ENCODE measurements at regions not wholly inside any gene's neighbourhood (a gene's known extent, or its start where the extent isn't known, plus 50 kb on each side); places are given as distances from the start of the nearest gene placed in this dataset.

DNA sequence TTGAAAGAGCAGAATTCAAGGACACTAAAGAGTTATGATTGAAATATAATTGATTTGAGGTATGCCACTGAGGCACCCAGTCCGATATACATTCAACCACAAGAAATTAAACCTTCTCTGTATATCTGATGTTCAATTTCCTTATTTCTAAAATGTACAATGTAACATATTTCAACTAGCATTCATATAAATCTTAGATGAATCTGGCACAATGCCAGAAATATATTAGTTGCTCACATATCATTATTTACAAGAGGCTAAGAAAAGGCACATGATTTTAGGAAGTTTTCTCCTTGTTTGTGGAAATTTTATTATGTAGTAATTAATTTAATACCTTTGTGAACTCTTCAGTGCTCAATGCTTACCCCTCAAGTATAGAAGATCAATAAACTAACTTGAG lies 532.3 kb downstream of the KCNA4 start:
- TF ChIP-seq, protein P1, sequence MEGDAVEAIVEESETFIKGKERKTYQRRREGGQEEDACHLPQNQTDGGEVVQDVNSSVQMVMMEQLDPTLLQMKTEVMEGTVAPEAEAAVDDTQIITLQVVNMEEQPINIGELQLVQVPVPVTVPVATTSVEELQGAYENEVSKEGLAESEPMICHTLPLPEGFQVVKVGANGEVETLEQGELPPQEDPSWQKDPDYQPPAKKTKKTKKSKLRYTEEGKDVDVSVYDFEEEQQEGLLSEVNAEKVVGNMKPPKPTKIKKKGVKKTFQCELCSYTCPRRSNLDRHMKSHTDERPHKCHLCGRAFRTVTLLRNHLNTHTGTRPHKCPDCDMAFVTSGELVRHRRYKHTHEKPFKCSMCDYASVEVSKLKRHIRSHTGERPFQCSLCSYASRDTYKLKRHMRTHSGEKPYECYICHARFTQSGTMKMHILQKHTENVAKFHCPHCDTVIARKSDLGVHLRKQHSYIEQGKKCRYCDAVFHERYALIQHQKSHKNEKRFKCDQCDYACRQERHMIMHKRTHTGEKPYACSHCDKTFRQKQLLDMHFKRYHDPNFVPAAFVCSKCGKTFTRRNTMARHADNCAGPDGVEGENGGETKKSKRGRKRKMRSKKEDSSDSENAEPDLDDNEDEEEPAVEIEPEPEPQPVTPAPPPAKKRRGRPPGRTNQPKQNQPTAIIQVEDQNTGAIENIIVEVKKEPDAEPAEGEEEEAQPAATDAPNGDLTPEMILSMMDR (IDR thresholded peaks at IDR 0.05; ENCODE audit: insufficient read depth, missing control alignments): no peak
- DNase-seq (ENCODE audit: insufficient read length, low spot score): no peak
- no peak for FAIRE-seq

DNA sequence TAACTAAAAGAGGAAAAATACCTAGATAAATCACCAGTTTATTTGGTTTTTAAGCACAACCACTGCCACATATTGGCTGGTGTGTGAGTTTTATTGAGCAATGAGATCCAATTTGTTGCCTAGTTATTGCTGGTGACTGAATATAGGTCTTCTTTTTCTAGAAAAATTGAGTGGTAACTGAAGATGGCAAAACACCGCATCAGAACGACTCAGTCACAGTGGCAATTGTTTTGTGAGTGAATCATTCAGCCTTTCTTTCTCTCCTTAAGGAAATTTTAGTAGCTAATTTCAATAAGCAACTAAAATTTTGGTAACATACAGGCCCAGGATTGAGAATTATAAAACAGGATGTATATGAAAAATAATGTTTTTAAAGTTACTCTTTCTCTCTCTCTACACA lies 533.0 kb downstream of the KCNA4 start:
- DNase-seq (ENCODE audit: insufficient read length, low spot score): no peak
- FAIRE-seq: no peak
- TF ChIP-seq, protein P1 (IDR thresholded peaks at IDR 0.05; ENCODE audit: insufficient read depth, missing control alignments): no peak

DNA sequence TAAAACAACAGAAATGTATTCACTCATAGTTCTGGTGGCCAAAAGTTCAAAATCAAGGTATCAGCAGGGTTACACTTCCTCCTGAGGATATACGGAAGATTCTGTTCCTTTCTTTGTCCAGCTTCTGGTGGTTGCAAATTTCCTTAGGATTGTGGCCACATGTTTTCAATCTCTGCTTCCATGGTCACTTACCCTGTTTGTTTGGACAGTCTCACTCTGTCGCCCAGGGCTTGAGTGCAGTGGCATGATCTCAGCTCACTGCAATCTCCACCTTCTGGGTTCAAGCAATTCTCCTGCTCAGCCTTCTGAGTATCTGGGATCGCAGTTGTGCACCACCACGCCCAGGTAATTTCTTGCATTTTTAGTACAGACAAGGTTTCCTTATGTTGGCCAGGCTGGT lies 534.3 kb downstream of the KCNA4 start:
- DNase-seq (ENCODE audit: insufficient read length, low spot score) (no peak), FAIRE-seq (no peak)
- TF ChIP-seq, protein P1 (IDR thresholded peaks at IDR 0.05; ENCODE audit: insufficient read depth, missing control alignments): no peak

DNA sequence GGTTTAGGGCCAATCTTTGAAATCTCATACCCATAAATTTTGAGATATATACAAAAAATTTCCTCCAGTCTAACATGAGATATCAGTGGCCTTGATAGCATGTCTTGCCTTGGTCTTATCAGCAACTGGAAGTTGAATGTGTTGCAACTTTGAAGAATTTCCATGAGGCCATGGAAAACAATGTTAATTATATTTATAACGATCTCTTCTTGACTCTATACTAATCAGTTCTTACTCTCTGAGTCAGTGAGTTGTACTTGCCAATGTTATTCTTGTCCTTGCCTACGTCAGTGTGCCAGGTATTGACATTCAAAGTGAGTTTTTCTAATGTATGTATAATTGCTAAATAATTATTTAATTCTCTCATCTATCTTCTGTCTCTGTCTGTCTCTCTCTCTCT lies 535.1 kb downstream of the KCNA4 start:
- TF ChIP-seq, protein P1 (IDR thresholded peaks at IDR 0.05; ENCODE audit: insufficient read depth, missing control alignments): no peak
- FAIRE-seq: no peak
- DNase-seq (ENCODE audit: insufficient read length, low spot score): no peak

DNA sequence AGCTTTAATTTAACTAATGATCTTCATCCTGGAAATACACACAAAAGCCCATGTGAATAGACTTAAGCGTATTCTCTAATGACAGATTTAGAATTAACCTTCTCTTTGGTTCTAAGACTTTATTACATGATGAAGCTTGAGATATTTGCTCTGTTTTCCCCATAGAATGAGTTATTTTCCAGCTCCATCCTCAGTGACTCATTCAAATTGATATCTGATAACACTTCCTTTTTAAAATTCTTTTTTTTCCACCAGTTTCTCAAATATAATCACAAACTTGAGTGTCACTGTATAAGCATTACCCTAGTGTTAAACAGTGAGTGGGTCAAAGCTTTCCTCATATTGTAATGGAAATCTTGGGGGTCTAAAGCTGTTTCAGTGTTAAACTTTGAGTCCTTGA lies 535.8 kb downstream of the KCNA4 start:
- DNase-seq (ENCODE audit: insufficient read length, low spot score) (no peak), FAIRE-seq (no peak)
- TF ChIP-seq, protein P1 (IDR thresholded peaks at IDR 0.05; ENCODE audit: insufficient read depth, missing control alignments): no peak

DNA sequence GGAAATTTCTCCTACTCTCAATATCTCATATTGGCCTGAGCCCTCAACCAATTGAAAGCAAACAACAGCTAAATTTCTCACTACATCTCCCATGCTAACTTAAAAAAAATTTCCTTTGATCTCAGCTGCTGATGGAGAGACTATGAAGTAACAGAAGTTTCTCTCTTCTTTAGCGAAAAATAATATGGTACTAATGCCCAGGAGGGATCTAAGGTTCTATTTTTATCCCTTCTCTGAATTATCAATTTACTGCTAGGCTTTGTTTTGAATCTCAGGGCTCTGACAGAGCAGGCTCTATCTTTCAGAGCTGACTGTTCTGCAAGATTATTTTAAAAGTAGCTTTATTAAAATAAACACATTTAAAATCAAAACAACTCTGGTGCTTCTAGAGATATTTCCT lies 558.6 kb downstream of the KCNA4 start:
- DNase-seq (ENCODE audit: insufficient read length, low spot score): no peak
- no peak for FAIRE-seq
- TF ChIP-seq, protein P1 (IDR thresholded peaks at IDR 0.05; ENCODE audit: insufficient read depth, missing control alignments): no peak

DNA sequence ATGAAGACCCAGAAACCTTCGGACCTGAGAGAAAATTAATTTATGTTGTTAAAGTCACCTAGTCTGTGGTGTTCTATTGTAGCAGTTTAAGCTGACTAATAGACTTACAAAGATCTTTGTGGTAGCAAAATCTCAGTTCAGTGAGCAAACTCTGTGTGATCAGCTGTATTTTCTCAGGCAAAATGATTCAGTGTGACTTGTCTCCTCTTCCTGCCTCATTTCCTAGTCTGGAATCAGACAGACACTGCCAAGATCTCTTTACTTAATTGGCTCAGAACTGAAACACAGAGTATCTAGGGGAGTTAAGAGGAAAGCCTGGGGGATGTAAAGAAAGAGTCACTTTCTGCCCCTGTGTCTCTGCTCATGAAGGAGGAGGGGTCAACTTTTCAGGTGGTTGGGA lies 564.7 kb downstream of the KCNA4 start:
- no peak for DNase-seq (ENCODE audit: insufficient read length, low spot score)
- TF ChIP-seq, protein P1 (IDR thresholded peaks at IDR 0.05; ENCODE audit: insufficient read depth, missing control alignments): no peak
- FAIRE-seq: no peak

Measured in D721Med (cell line).